ENCODE measurements at regions not wholly inside any gene's neighbourhood (a gene's known extent, or its start where the extent isn't known, plus 50 kb on each side); places are given as distances from the start of the nearest gene placed in this dataset.
"Not testable (repeated sequence)": the region's sequence is repeated elsewhere in the genome, so short reads cannot be mapped to it uniquely, and the experiment has no call there.

DNA sequence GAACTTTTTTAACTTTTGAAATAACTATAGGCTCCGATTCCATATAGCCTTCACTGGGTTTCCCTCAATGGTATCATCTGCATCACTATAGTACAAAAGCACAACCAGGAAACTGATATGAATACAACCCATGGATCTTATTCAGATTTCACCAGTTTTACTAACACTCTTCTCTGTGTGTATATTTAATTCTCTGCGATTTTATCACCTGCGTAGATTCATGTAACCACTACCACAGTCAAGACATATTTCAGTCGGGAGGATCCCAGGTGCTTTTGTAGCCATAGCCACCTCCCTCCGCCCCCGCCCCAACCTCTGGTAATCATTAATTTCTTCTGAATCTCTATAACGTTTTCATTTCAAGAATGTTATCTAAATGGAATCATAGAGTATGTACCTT is 82.8 kb upstream of the C7orf33 start:
- TF ChIP-seq, protein P1, sequence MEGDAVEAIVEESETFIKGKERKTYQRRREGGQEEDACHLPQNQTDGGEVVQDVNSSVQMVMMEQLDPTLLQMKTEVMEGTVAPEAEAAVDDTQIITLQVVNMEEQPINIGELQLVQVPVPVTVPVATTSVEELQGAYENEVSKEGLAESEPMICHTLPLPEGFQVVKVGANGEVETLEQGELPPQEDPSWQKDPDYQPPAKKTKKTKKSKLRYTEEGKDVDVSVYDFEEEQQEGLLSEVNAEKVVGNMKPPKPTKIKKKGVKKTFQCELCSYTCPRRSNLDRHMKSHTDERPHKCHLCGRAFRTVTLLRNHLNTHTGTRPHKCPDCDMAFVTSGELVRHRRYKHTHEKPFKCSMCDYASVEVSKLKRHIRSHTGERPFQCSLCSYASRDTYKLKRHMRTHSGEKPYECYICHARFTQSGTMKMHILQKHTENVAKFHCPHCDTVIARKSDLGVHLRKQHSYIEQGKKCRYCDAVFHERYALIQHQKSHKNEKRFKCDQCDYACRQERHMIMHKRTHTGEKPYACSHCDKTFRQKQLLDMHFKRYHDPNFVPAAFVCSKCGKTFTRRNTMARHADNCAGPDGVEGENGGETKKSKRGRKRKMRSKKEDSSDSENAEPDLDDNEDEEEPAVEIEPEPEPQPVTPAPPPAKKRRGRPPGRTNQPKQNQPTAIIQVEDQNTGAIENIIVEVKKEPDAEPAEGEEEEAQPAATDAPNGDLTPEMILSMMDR (IDR thresholded peaks at IDR 0.05; ENCODE audit: extremely low read depth, insufficient read depth, missing control alignments): no peak
- in situ Hi-C loops (cut with MboI; ENCODE audit: low pct_unique_long_range_greater_than_20kb, low sequenced_read_pairs, unreplicated experiment): loop anchor here (10.0 kb wide), 1 partner anchor 457 kb away; no protein-coding TSS in a partner anchor
- no peak for DNase-seq (ENCODE audit: low spot score)

DNA sequence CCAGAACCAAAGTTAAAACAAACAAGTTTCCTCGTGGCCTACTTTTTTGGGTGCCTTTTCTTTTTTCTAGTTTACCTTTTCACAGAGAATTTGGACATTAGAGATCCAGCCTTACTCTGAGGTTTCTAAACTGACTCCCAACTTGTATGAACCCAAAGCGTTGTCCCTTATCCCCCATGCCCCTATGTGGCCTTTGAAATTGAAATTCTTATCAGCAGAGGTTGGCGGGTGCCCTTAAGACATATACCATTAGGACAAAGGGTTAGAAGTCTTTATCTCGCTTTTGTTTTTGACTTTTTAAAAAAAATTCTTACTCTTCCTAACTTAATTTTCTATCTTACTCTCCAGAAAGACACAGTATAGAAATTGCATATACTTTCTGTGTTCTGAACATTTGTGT is 76.3 kb upstream of the C7orf33 start:
- in situ Hi-C loops (cut with MboI; ENCODE audit: low pct_unique_long_range_greater_than_20kb, low sequenced_read_pairs, unreplicated experiment): no loop called here
- DNase-seq (ENCODE audit: low spot score): no peak
- TF ChIP-seq, protein P1 (IDR thresholded peaks at IDR 0.05; ENCODE audit: extremely low read depth, insufficient read depth, missing control alignments): no peak

DNA sequence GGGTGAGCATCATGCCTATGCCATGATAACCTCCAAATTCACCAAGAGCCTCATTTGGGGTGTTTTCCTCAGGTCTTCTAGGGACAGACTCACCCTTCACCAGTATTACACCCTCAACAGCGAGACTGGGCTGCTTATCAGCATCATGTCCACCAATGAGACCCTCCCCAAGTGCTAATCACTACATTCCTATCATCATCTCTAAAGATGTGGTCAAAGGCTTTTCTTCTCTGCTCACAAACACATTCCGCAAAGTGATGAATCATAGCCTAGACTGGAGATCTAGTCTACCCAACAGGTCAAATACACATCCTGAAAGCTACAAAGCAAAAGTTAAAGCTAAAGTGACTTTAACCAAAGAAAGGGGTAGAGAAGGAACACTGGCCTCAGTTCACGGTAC is 75.3 kb upstream of the C7orf33 start:
- in situ Hi-C loops (cut with MboI; ENCODE audit: low pct_unique_long_range_greater_than_20kb, low sequenced_read_pairs, unreplicated experiment): no loop called here
- no peak for DNase-seq (ENCODE audit: low spot score)

DNA sequence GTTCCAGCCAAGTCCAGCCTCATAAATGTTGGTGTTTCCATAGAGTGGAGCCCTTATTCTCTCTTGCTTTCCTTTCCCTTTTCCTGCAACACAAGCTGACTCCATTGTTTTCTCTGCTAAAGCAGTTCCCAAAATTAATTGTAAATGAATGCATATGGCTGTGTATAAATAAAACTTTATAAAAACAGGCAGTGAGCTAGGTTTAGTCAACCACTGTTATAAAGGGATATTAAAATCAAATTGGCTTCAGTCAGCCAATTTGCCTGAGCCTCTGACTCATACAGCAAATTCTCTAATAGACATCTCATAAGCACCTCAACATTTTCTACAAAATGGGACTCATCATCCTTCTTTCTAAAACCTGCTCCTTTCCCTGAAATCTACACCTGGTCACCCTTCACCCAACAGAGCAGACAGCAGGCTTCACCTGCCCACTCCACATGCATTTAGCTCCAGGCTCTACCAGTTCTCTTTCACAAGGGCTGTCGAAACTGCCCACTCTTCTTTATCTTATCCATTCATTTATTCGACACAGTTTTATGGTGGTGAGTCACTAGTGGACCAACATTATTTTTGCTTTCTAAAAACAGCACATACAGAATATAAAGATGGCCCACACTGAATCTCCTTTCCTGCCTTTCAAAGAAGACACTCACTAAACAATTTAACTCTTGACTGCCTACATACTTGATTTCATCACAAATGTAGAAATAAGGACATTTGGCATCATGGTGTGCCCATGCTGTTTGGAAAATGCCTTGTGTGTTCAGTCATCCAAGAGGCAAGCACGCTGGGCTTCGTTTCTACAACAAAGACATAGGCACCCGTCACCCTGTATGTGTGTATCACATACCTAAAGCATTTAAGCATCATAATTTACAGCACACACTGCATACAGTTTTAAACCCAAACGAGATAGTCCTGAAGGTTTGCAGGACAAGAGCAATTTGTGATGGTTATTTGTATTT is 74.6 kb upstream of the C7orf33 start:
- DNase-seq (ENCODE audit: low spot score): no peak
- in situ Hi-C loops (cut with MboI; ENCODE audit: low pct_unique_long_range_greater_than_20kb, low sequenced_read_pairs, unreplicated experiment): no loop called here
- TF ChIP-seq, protein P1 (IDR thresholded peaks at IDR 0.05; ENCODE audit: extremely low read depth, insufficient read depth, missing control alignments): no peak

More for the DNA sequence above, 75.3 kb upstream of the C7orf33 start:
- TF ChIP-seq, protein P1 (IDR thresholded peaks at IDR 0.05; ENCODE audit: extremely low read depth, insufficient read depth, missing control alignments): no peak

DNA sequence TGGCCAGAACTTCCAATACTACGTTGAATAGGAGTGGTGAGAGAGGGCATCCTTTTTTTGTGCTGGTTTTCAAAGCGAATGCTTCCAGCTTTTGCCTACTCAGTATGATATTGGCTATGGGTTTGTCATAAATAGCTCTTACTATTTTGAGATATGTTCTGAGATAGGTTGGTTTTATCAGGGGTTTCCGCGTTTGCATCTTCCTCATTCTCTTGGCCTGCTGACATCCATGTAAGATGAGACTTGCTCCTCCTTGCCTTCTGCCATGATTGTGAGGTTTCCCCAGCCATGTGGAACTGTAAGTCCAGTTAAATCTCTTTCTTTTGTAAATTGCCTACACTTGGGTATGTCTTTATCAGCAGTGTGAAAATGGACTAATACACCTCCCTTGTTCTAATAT is 71.2 kb upstream of the C7orf33 start:
- in situ Hi-C loops (cut with MboI; ENCODE audit: low pct_unique_long_range_greater_than_20kb, low sequenced_read_pairs, unreplicated experiment); DNase-seq (ENCODE audit: low spot score): not testable (repeated sequence)

DNA sequence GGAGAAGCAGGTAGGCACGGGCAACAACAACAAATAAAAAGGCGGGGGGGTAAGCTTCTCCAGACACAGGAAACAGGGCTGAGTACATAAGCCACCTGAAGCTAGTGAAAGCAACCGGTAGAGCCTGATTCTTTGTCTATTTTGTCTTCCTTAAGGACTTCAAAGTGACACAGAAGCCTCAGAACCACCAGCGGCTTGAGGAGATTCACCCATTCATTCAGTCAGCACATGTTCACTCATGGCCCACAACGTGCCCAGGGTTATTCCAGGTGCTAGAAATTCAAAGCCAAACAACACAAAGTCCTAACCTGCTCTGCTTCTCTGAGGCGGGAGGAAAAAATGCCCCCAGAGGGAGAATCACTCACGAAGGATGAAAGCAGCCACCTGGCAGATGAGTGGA is 69.3 kb upstream of the C7orf33 start:
- no peak for DNase-seq (ENCODE audit: low spot score)
- TF ChIP-seq, protein P1 (IDR thresholded peaks at IDR 0.05; ENCODE audit: extremely low read depth, insufficient read depth, missing control alignments): no peak
- in situ Hi-C loops (cut with MboI; ENCODE audit: low pct_unique_long_range_greater_than_20kb, low sequenced_read_pairs, unreplicated experiment): no loop called here

DNA sequence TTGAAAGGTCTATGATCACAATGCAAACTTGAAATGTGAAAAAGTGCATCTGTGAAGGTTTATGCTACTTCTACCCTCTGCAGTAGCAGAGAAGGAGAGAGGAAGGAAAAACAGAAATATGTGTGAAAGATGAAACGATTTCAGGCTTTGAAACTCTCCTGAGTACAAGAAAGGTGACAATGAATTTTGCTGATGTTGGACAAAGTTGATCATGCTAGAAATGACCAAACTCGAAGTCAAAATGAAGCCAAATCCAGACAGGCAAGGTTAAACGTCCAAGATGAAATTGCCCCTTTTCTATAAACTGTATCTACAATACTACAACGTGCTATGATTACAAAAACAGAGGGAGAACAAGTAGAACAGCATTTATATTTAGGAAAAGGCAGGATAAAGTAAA is 67.0 kb upstream of the C7orf33 start:
- in situ Hi-C loops (cut with MboI; ENCODE audit: low pct_unique_long_range_greater_than_20kb, low sequenced_read_pairs, unreplicated experiment): no loop called here
- TF ChIP-seq, protein P1 (IDR thresholded peaks at IDR 0.05; ENCODE audit: extremely low read depth, insufficient read depth, missing control alignments): no peak
- DNase-seq (ENCODE audit: low spot score): no peak
